ENCODE measurements at regions not wholly inside any gene's neighbourhood (a gene's known extent, or its start where the extent isn't known, plus 50 kb on each side); places are given as distances from the start of the nearest gene placed in this dataset.

- TF ChIP-seq CTCF (IDR thresholded peaks at IDR 0.05) (no peak), EZH2 (IDR thresholded peaks at IDR 0.05) (no peak), EZH2phosphoT487 (IDR thresholded peaks at IDR 0.05) (no peak)
Observed at GRCh38 chr5:171571663-171572062, 152.2 kb downstream of the FGF18 start.

All from neural progenitor cell (in vitro differentiated cells).